Type B pancreatic cell (in vitro differentiated cells): ENCODE measurements at regions not wholly inside any gene's neighbourhood (a gene's known extent, or its start where the extent isn't known, plus 50 kb on each side); places are given as distances from the start of the nearest gene placed in this dataset.

ENCODE experiments used
- DNase-seq: peaks from one replicate; pipeline ENCODE4 v3.0.0; 2021; ENCODE audit warnings: mixed read lengths; ENCODE audit not compliant: unreplicated experiment; ENCODE audit errors: extremely low spot score
- H3K27ac Mint-ChIP-seq: 2 replicates; pipeline ENCODE4 v1.8.0; 2021; ENCODE audit warnings: mild to moderate bottlenecking, mixed read lengths
- H3K27me3 Mint-ChIP-seq: 2 replicates; pipeline ENCODE4 v1.8.0; 2021; ENCODE audit warnings: mixed read lengths
- H3K36me3 Mint-ChIP-seq: 2 replicates; pipeline ENCODE4 v1.8.0; 2021; ENCODE audit warnings: mixed read lengths
- H3K4me1 Mint-ChIP-seq: one replicate; pipeline ENCODE4 v1.8.0; 2021; ENCODE audit warnings: mixed read lengths; ENCODE audit not compliant: unreplicated experiment
- H3K4me3 Mint-ChIP-seq: 2 replicates; pipeline ENCODE4 v1.8.0; 2021; ENCODE audit warnings: mild to moderate bottlenecking, mixed read lengths
- H3K9me3 Mint-ChIP-seq: 2 replicates; pipeline ENCODE4 v1.8.0; 2021; ENCODE audit warnings: mixed read lengths
- CTCF ChIP-seq: fragments of 200-600 bp; sonication (generic); conservative IDR thresholded peaks from 2 replicates; pipeline ENCODE4 v1.5.0; 2021; ENCODE audit warnings: antibody characterized with exemption, mild to moderate bottlenecking

GRCh38 chr4:130714006-130714405 is 1618.1 kb downstream of the C4orf33 start:
- no peaks in the 10 kb centered on the region for H3K9me3 Mint-ChIP-seq
- no peaks in the 10 kb centered on the region for H3K4me1 Mint-ChIP-seq
- DNase-seq, result no peak
- no peak overlapping the region for H3K4me3 Mint-ChIP-seq
- TF ChIP-seq CTCF, result no peak
- H3K27me3 Mint-ChIP-seq, result no peaks in the 10 kb centered on the region
- H3K36me3 Mint-ChIP-seq, result no peaks in the 10 kb centered on the region
- H3K27ac Mint-ChIP-seq, result no peak overlapping the region

- H3K4me3 Mint-ChIP-seq, result no peak overlapping the region
- no peaks in the 10 kb centered on the region for H3K27me3 Mint-ChIP-seq
- DNase-seq, result no peak
- no peak overlapping the region for H3K27ac Mint-ChIP-seq
- H3K9me3 Mint-ChIP-seq, result no peaks in the 10 kb centered on the region
- no peak for TF ChIP-seq CTCF
- H3K36me3 Mint-ChIP-seq, result no peaks in the 10 kb centered on the region
- no peaks in the 10 kb centered on the region for H3K4me1 Mint-ChIP-seq
Observed at GRCh38 chr4:130722361-130722760, 1626.4 kb downstream of the C4orf33 start.

- Mint-ChIP-seq H3K4me3 (no peak overlapping the region), H3K9me3 (no peaks in the 10 kb centered on the region), H3K4me1 (no peaks in the 10 kb centered on the region), H3K27ac (no peak overlapping the region), H3K27me3 (no peaks in the 10 kb centered on the region), H3K36me3 (no peaks in the 10 kb centered on the region)
- no peak for DNase-seq
- TF ChIP-seq CTCF, result no peak
Observed at GRCh38 chr4:130736436-130737185, 1640.7 kb downstream of the C4orf33 start.

- H3K4me1 Mint-ChIP-seq, result no peaks in the 10 kb centered on the region
- TF ChIP-seq CTCF, result no peak
- H3K4me3 Mint-ChIP-seq, result no peak overlapping the region
- H3K9me3 Mint-ChIP-seq, result no peaks in the 10 kb centered on the region
- no peak for DNase-seq
- no peaks in the 10 kb centered on the region for H3K27me3 Mint-ChIP-seq
- no peak overlapping the region for H3K27ac Mint-ChIP-seq
- no peaks in the 10 kb centered on the region for H3K36me3 Mint-ChIP-seq
Observed at GRCh38 chr4:130738233-130738632, 1642.3 kb downstream of the C4orf33 start.

- Mint-ChIP-seq H3K4me1 (no peaks in the 10 kb centered on the region), H3K27ac (no peak overlapping the region), H3K9me3 (no peaks in the 10 kb centered on the region), H3K36me3 (no peaks in the 10 kb centered on the region), H3K4me3 (no peak overlapping the region), H3K27me3 (no peaks in the 10 kb centered on the region)
- no peak for DNase-seq
- TF ChIP-seq CTCF, result peak; percentile 66
Observed at GRCh38 chr4:130747842-130748241, 1651.9 kb downstream of the C4orf33 start.
